ENCODE measurements at regions not wholly inside any gene's neighbourhood (a gene's known extent, or its start where the extent isn't known, plus 50 kb on each side); places are given as distances from the start of the nearest gene placed in this dataset.
"Not testable (repeated sequence)": the region's sequence is repeated elsewhere in the genome, so short reads cannot be mapped to it uniquely, and the experiment has no call there.

DNA sequence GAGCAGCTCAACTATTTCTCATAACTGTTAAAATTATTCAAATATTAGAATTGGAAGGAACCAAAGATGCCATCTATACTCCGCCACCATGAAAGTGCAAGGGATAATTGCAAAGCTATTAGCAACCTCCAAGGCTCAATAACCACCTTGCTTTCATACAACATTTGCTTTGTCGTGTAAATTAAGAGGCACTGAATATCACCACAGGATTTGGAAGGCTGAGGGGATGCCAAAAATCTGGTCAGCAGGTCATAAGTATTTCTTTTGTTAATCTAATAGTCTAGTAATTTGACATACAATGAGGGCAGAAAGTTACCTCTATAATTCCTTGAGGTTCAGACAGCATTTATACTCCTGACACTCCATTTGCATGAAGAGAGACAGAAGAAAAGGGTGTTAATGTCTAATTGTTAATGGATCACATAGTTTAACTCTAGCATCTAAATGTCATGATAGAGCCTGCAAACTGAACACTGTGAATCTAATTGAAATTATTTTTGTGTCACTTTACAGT lies 200.9 kb upstream of the DIAPH2 start:
- DNase-seq = no peak
- intact Hi-C loops (cut with DNase I) = no loop called here

DNA sequence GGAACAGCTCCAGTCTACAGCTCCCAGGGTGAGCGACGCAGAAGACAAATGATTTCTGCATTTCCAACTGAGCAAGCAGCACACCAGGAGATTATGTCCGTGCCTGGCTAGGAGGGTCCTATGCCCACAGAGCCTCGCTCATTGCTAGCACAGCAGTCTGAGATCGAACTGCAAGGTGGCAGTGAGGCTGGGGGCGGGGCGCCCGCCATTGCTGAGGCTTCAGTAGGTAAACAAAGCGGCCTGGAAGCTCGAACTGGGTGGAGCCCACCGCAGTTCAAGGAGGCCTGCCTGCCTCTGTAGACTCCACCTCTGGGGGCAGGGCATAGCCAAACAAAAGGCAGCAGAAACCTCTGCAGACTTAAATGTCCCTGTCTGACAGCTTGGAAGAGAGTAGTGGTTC lies 198.0 kb upstream of the DIAPH2 start:
- DNase-seq = peak in 1 of 10 donors; percentile 65
- intact Hi-C loops (cut with DNase I) = not testable (repeated sequence)

- intact Hi-C loops (cut with DNase I) = no loop called here
- DNase-seq = no peak
Observed at GRCh38 chrX:96502507-96502906, 182.1 kb upstream of the DIAPH2 start.

DNA sequence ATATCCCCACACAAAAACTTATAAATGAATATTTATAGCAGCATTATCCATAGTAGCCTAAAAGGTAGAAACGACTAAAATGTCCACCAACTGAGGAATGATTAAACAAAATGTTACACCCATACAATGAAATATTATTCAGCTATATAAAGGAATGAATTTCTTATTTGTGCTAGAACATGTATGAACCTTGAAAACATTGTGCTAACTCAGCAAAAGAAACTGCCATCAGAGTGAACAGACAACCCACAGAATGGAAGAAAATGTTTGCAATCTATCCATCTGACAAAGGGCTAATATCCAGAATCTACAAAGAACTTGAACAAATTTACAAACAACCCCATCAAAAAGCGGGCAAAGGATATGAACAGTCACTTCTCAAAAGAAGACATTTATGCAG lies 155.3 kb upstream of the DIAPH2 start:
- intact Hi-C loops (cut with DNase I); DNase-seq: not testable (repeated sequence)

DNA sequence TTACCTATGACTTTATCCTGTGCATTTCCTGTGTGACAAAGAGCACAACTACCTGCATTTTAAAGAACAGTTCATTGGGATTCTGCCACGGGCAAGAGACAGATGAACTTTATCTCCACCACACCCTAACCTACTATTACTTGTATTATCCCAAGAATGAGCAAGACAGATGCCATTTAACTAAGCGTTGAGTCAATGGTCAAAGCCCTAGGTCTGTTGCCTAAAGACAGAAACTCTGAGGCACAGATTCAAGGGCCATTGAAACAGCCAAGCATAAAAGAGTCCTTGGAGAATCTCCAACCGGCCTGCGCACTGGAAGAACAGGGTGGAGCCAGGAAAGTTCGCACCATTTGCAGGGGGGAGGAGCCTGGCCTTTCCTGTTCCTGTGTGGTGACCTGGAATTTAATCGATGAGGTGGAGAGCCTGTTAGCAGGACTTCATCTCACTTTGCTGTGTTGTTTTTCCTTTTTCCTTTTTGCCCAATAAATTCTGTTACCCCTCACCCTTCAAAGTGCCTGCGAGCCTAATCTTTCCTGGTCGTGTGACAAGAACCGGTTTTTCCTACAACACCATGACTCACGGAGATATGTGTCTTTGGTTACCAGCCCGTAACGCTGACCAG lies 146.4 kb upstream of the DIAPH2 start:
- intact Hi-C loops (cut with DNase I) = no loop called here
- DNase-seq = no peak

DNA sequence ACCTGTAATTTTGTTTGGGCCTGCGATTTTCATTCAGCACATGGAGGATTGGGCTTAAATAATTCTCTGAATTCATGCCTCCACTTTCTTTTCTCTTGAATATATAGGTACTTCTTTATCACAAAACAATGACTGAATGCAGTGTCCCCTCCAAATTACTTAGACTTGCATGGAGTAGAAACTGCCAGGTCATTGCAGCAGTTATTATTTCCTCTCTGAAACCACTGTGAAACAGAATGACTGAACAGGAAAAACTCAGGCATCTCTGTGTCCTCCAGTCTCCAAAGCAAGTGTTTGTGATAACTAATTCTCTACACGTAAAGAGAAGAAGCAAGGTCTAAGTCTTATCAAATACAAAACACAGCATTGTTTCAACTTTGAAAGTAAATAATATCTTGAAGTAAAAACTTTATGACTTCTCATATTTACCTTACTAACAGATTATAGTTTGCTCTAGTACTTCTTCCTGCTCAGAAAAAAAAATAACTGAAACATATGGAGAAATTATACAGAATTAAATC lies 144.5 kb upstream of the DIAPH2 start:
- no peak for DNase-seq
- intact Hi-C loops (cut with DNase I) = no loop called here

GRCh38 chrX:96546281-96546680 lies 138.4 kb upstream of the DIAPH2 start:
- DNase-seq; intact Hi-C loops (cut with DNase I): not testable (repeated sequence)

GRCh38 chrX:96551322-96551872 lies 133.2 kb upstream of the DIAPH2 start:
- DNase-seq = no peak
- intact Hi-C loops (cut with DNase I) = no loop called here

GRCh38 chrX:96556886-96557285 lies 127.8 kb upstream of the DIAPH2 start:
- no peak for DNase-seq
- intact Hi-C loops (cut with DNase I) = no loop called here

GRCh38 chrX:96561129-96561528 lies 123.5 kb upstream of the DIAPH2 start:
- DNase-seq; intact Hi-C loops (cut with DNase I): not testable (repeated sequence)

DNA sequence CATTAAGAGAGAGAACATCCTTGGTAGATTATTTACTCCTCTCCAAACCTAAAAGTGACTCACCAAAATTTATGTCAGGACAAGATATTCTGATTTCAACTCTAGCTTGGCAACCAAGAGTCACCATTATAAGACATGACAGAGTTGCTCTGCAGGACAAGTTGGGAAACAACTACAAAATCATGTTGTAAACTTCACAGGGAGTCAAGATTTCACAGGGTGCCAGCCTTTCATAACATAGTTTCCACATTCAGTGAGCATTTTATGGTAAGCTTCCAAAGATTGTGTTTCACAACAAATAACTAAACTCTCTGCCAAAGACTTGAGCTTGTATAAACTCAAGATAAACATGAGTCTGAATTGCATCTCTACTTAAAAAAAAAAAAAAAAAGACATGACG lies 121.0 kb upstream of the DIAPH2 start:
- DNase-seq = no peak
- intact Hi-C loops (cut with DNase I) = no loop called here

DNA sequence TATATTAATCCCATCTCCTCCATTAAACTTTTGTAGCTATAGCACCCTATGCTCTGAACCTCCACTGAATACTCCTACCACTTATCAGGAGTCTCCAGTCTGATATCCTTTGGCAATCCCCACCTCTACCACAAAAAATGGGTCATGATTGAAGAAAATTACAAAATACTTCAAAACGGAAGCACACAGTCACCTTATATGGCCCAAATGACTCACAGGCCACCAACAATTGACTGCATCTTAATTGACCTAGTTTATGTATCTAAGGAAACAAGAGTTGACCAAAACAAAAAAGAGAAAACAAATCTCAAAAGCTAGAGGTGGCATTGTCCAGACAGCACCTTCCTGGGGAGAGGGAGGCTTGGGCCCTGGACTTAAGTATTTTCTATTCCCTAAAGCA lies 120.0 kb upstream of the DIAPH2 start:
- no peak for DNase-seq
- intact Hi-C loops (cut with DNase I) = no loop called here

DNA sequence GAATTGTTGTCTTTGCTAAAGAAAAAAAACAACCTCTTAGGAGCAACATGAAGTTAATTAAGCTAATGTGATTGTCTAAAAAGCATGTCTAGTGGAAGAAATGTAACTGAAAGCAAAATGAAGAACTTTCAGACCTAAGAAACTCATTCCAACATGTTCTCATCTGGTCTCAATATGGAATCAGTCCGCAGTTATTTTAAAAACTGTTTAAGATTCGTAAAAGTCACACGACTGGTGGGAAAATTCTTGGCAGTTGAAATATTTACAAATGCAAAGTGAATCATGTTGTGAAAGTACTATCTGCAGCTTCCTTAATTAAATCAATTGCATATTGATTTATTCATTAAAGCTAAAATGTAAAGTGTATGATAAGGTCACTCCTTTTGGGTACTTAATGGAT lies 117.8 kb upstream of the DIAPH2 start:
- intact Hi-C loops (cut with DNase I) = no loop called here
- no peak for DNase-seq

DNA sequence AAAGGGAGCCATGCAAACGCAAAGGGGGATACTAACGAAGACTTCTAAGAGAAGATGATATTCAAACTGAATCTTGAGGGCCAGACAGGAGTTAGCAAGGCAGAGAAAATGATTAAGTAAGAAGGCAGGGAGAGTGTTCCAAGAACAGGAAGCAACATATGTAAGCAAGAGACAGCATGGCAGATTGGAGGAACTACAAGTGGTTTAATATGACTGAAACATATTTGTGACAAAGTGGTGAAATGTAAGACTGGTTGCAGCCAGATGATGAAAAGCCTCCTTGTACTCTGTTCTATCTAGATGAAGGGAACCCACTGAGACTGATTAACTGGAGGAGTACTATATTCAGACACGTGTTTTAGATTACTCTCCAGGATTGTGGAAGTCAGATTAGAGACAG lies 116.6 kb upstream of the DIAPH2 start:
- DNase-seq = no peak
- intact Hi-C loops (cut with DNase I) = no loop called here

- intact Hi-C loops (cut with DNase I) = no loop called here
- DNase-seq = no peak
Observed at GRCh38 chrX:96569034-96569433, 115.6 kb upstream of the DIAPH2 start.

GRCh38 chrX:96575011-96575410 lies 109.6 kb upstream of the DIAPH2 start:
- intact Hi-C loops (cut with DNase I) = no loop called here
- no peak for DNase-seq

DNA sequence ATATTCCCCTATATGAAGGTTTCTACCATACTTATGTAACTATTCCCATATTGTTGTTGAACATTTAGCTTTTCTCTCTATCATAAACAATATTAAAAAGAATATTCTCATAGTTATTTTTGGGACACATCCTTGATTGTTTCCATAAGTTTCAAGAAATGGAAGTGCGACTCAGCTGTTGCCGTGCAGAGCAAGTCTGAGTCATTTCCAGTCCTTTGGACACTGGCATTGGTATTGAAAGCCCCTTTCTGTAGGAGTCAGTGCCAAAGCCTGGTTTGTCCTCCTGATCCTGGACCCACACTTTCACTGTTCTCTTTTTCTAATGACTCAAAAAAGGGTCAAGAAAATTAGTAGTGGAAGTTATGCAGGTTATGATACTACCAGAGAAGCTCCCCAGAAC lies 108.3 kb upstream of the DIAPH2 start:
- intact Hi-C loops (cut with DNase I) = no loop called here
- DNase-seq = no peak

DNA sequence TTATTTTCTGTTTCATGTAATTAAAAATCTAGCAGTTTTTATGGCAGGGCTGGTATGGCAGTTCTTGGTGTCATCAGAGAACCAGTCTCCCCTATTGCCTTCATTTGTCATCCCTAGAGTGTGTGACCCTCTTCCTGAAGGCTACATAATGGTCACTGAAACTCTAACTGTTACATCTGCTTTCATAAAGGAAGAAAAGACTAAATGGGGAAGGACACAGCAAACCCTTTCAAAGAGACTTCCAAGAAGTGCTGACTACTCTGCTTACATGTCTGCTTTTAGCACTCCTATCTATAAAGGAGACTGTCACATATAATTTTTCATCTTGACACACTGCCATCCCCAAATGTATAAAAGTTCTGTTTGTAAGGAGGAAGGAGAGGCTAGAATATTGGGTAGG lies 105.9 kb upstream of the DIAPH2 start:
- no peak for DNase-seq
- intact Hi-C loops (cut with DNase I) = no loop called here

GRCh38 chrX:96579252-96579651 lies 105.4 kb upstream of the DIAPH2 start:
- DNase-seq = no peak
- intact Hi-C loops (cut with DNase I) = no loop called here

- intact Hi-C loops (cut with DNase I) = no loop called here
- no peak for DNase-seq
Observed at GRCh38 chrX:96590403-96590802, 94.2 kb upstream of the DIAPH2 start.

DNA sequence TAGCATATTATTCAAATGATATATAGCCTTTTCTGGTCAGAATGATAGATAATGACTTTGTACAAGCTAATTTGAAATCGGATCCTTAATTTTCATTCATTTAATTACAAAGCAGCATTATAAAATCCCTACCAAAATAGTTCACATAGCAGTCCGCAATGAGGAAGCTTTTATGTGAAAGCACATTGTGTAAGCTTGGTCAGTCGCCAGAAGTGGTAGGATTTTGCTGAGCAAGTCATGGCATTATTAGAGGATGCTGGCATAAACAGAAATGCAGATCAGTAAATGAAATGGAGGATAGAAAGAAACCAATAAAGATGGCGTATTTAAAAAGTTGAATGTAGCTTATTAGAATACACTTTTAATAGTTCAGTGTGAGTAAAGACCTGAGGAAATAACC lies 93.2 kb upstream of the DIAPH2 start:
- intact Hi-C loops (cut with DNase I) = no loop called here
- peak in 2 of 10 donors; percentile 17 to 24 for DNase-seq

- DNase-seq = peak in 1 of 10 donors; percentile 27
- intact Hi-C loops (cut with DNase I) = not testable (repeated sequence)
Observed at GRCh38 chrX:96597847-96598246, 86.8 kb upstream of the DIAPH2 start.

Data from posterior cingulate gyrus (tissue), 11 donors.